GM23338 (cell line): ENCODE measurements at regions not wholly inside any gene's neighbourhood (a gene's known extent, or its start where the extent isn't known, plus 50 kb on each side); places are given as distances from the start of the nearest gene placed in this dataset.

Source experiments
- ATAC-seq: fragments of 200-7000 bp; cut with Tn5 transposase; 3 replicates; pipeline ENCODE4 v1.9.1; 2020
- DNase-seq: peaks from one replicate; pipeline ENCODE4 v3.0.0-alpha.2; 2015; ENCODE audit warnings: low spot score
- H2AFZ ChIP-seq: fragments of 200-600 bp; sonication (generic); 2 replicates; pipeline ENCODE4 v1.8.0; 2016; ENCODE audit warnings: antibody characterized with exemption, mild to moderate bottlenecking, moderate library complexity
- H3F3A ChIP-seq: fragments of 200-600 bp; sonication (generic); replicated peaks from 2 replicates; pipeline ENCODE4 v1.8.0; 2017; ENCODE audit warnings: antibody characterized with exemption, mixed run types, low read depth
- H3K27ac ChIP-seq: fragments of 200-600 bp; sonication (generic); 2 replicates; pipeline ENCODE4 v1.6.1; 2016; ENCODE audit warnings: low read depth
- H3K27me3 ChIP-seq: fragments of 200-600 bp; sonication (generic); 2 replicates; pipeline ENCODE4 v1.8.0; 2016; ENCODE audit warnings: mild to moderate bottlenecking, mixed run types, moderate library complexity; ENCODE audit not compliant: insufficient read depth
- H3K36me3 ChIP-seq: fragments of 200-600 bp; sonication (generic); 2 replicates; pipeline ENCODE4 v1.8.0; 2016; ENCODE audit warnings: mild to moderate bottlenecking; ENCODE audit not compliant: insufficient read depth
- H3K4me1 ChIP-seq: fragments of 200-600 bp; sonication (generic); 2 replicates; pipeline ENCODE4 v1.8.0; 2016; ENCODE audit warnings: mild to moderate bottlenecking, moderate library complexity; ENCODE audit not compliant: insufficient read depth
- H3K4me2 ChIP-seq: fragments of 200-600 bp; sonication (generic); 2 replicates; pipeline ENCODE4 v1.7.1; 2017; ENCODE audit warnings: mixed run types
- H3K4me3 ChIP-seq: fragments of 200-600 bp; sonication (generic); 2 replicates; pipeline ENCODE4 v1.6.1; 2016; ENCODE audit warnings: mixed run types
- H3K79me2 ChIP-seq: fragments of 200-600 bp; sonication (generic); replicated peaks from 2 replicates; pipeline ENCODE4 v1.8.0; 2017; ENCODE audit warnings: mild to moderate bottlenecking; ENCODE audit not compliant: insufficient read depth
- H3K9me2 ChIP-seq: fragments of 200-600 bp; sonication (generic); 2 replicates; pipeline ENCODE4 v1.8.0; 2017; ENCODE audit not compliant: insufficient read depth
- H4K20me1 ChIP-seq: fragments of 200-600 bp; sonication (generic); replicated peaks from 2 replicates; pipeline ENCODE4 v1.8.0; 2017; ENCODE audit warnings: mild to moderate bottlenecking; ENCODE audit not compliant: insufficient read depth
- H3K27ac Mint-ChIP-seq: 2 replicates; pipeline ENCODE4 v1.8.0; 2020; ENCODE audit warnings: inconsistent platforms, mild to moderate bottlenecking, moderate library complexity, mixed read lengths
- H3K27me3 Mint-ChIP-seq: 3 replicates; pipeline ENCODE4 v1.8.0; 2022; ENCODE audit warnings: low read depth, mild to moderate bottlenecking, moderate library complexity, mixed read lengths, inconsistent platforms; ENCODE audit not compliant: insufficient read depth, poor library complexity
- H3K36me3 Mint-ChIP-seq: 3 replicates; pipeline ENCODE4 v1.8.0; 2021; ENCODE audit warnings: low read depth, mild to moderate bottlenecking, inconsistent platforms, moderate library complexity, mixed read lengths
- H3K4me1 Mint-ChIP-seq: 3 replicates; pipeline ENCODE4 v1.8.0; 2020; ENCODE audit warnings: mild to moderate bottlenecking, inconsistent platforms, mixed read lengths
- H3K4me3 Mint-ChIP-seq: 3 replicates; pipeline ENCODE4 v1.8.0; 2021; ENCODE audit warnings: moderate library complexity, mild to moderate bottlenecking, inconsistent platforms, mixed read lengths
- H3K9me3 Mint-ChIP-seq: 3 replicates; pipeline ENCODE4 v1.8.0; 2020; ENCODE audit warnings: moderate library complexity, mild to moderate bottlenecking, inconsistent platforms, mixed read lengths
- CREB1 ChIP-seq: fragments of 250-450 bp; sonication (Bioruptor Pico); IDR thresholded peaks from 2 replicates; pipeline ENCODE4 v1.5.0; 2020; ENCODE audit warnings: low read depth, mild to moderate bottlenecking, moderate library complexity
- ETS1 ChIP-seq: IDR thresholded peaks from 2 replicates; pipeline ENCODE4 v1.6.1; 2016; ENCODE audit warnings: antibody characterized with exemption
- EZH2 ChIP-seq: fragments of 200-600 bp; sonication (generic); IDR thresholded peaks from one replicate; pipeline ENCODE4 v1.8.0; 2017; ENCODE audit warnings: antibody characterized with exemption, mild to moderate bottlenecking, low read depth; ENCODE audit not compliant: unreplicated experiment
- NANOG ChIP-seq: IDR thresholded peaks from 2 replicates; pipeline ENCODE4 v1.6.1; 2016; ENCODE audit warnings: antibody characterized with exemption, borderline replicate concordance
- POLR2AphosphoS5 ChIP-seq: IDR thresholded peaks from 2 replicates; pipeline ENCODE4 v1.6.1; 2016; ENCODE audit warnings: antibody characterized with exemption, low read depth
- REST ChIP-seq: IDR thresholded peaks from one replicate; pipeline ENCODE4 v1.6.1; 2018; ENCODE audit warnings: antibody characterized with exemption; ENCODE audit not compliant: unreplicated experiment
- ZNF331 ChIP-seq: fragments of 250-450 bp; sonication (Bioruptor Pico); IDR thresholded peaks from 2 replicates; pipeline ENCODE4 v1.5.0; 2020; ENCODE audit warnings: low read depth, mild to moderate bottlenecking, moderate library complexity
- ZNF462 ChIP-seq: fragments of 250-450 bp; sonication (Bioruptor Pico); IDR thresholded peaks from 2 replicates; pipeline ENCODE4 v1.5.0; 2020; ENCODE audit warnings: mild to moderate bottlenecking, moderate library complexity

- no peak overlapping the region for H3K27ac Mint-ChIP-seq
- H3K9me3 Mint-ChIP-seq, result no peaks in the 10 kb centered on the region
- H2AFZ ChIP-seq, result no peak overlapping the region
- no peaks in the 10 kb centered on the region for H3K27me3 ChIP-seq
- H3K27ac ChIP-seq, result no peak overlapping the region
- DNase-seq (no peak), ATAC-seq (no peak)
- H3F3A ChIP-seq, result no peaks in the 10 kb centered on the region
- H3K27me3 Mint-ChIP-seq, result peaks cover 2% of the 10 kb centered on the region
- no peak overlapping the region for H3K4me3 ChIP-seq
- no peak overlapping the region for H3K4me2 ChIP-seq
- peaks cover 10% of the 10 kb centered on the region; the same call in 1 of the 2 replicates for H3K4me1 ChIP-seq
- H3K79me2 ChIP-seq, result no peaks in the 10 kb centered on the region
- no peak overlapping the region for H3K4me3 Mint-ChIP-seq
- no peaks in the 10 kb centered on the region for H3K36me3 ChIP-seq
- H3K9me2 ChIP-seq, result no peaks in the 10 kb centered on the region
- no peaks in the 10 kb centered on the region for H4K20me1 ChIP-seq
- no peaks in the 10 kb centered on the region for H3K36me3 Mint-ChIP-seq
- no peak for TF ChIP-seq REST
- no peak for TF ChIP-seq ZNF462
- no peak for TF ChIP-seq EZH2
- no peak for TF ChIP-seq NANOG
- no peak for TF ChIP-seq ETS1
- no peak for TF ChIP-seq ZNF331 (CRISPR knock-in tag)
- TF ChIP-seq CREB1 (CRISPR knock-in tag), result no peak
- TF ChIP-seq POLR2AphosphoS5, result no peak
- H3K4me1 Mint-ChIP-seq, result peaks cover 4% of the 10 kb centered on the region; the same call in 1 of the 3 replicates
These were observed 216.8 kb downstream of the GJA1 start for GRCh38 chr6:121652223-121652622.
